Gastroesophageal sphincter (tissue), 3 donors: ENCODE measurements at regions not wholly inside any gene's neighbourhood (a gene's known extent, or its start where the extent isn't known, plus 50 kb on each side); places are given as distances from the start of the nearest gene placed in this dataset.

ENCODE experiments used
- POLR2A ChIP-seq, 2 donors: fragments of 450-650 bp; IDR thresholded peaks; one replicate each; pipeline ENCODE4 v1.6.1; 2017; ENCODE audit warnings: antibody characterized with exemption in 2 of 2, mild to moderate bottlenecking in 2 of 2, moderate library complexity in 1 of 2
- POLR2AphosphoS5 ChIP-seq: sonication (generic); formaldehyde crosslinking; IDR thresholded peaks from one replicate; pipeline ENCODE4 v1.6.1; 2017; ENCODE audit warnings: antibody characterized with exemption
- TF ChIP-seq, protein P1 (sequence below), 4 experiments: fragments of 200-600 bp in 2 of 4; fragments of 450-650 bp in 2 of 4; sonication (generic) in 1 of 4; IDR thresholded peaks; one replicate each; pipeline ENCODE4 v1.5.1; 2017 to 2019; ENCODE audit warnings: antibody characterized with exemption in 4 of 4, mild to moderate bottlenecking in 2 of 4, moderate library complexity in 2 of 4

DNA sequence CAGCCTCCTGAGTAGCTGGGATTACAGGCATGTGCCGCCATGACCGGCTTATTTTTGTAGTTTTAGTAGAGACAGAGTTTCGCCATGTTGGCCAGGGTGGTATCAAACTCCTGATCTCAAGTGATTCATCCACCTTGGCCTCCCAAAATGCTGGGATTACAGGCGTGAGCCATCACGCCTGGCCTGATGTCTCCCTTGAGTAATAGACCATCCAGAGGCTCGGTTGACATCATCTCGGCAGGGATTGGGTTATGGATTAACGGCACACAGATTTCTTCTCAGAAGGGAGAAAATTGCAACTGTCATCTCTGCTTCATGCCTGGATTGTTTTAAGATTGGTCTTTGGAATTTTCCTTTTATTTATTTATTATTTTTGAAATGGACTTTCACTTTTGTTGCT, 239.2 kb upstream of the LARGE1 start:
- TF ChIP-seq POLR2A (IDR thresholded peaks at IDR 0.05) (no peak), POLR2AphosphoS5 (no peak)
- TF ChIP-seq, protein P1, sequence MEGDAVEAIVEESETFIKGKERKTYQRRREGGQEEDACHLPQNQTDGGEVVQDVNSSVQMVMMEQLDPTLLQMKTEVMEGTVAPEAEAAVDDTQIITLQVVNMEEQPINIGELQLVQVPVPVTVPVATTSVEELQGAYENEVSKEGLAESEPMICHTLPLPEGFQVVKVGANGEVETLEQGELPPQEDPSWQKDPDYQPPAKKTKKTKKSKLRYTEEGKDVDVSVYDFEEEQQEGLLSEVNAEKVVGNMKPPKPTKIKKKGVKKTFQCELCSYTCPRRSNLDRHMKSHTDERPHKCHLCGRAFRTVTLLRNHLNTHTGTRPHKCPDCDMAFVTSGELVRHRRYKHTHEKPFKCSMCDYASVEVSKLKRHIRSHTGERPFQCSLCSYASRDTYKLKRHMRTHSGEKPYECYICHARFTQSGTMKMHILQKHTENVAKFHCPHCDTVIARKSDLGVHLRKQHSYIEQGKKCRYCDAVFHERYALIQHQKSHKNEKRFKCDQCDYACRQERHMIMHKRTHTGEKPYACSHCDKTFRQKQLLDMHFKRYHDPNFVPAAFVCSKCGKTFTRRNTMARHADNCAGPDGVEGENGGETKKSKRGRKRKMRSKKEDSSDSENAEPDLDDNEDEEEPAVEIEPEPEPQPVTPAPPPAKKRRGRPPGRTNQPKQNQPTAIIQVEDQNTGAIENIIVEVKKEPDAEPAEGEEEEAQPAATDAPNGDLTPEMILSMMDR (IDR thresholded peaks at IDR 0.05), result no peak
